Endothelial cell (in vitro differentiated cells): ENCODE measurements at regions not wholly inside any gene's neighbourhood (a gene's known extent, or its start where the extent isn't known, plus 50 kb on each side); places are given as distances from the start of the nearest gene placed in this dataset.

ENCODE experiments used
- DNase-seq: peaks from one replicate; pipeline ENCODE4 v3.0.0; 2021; ENCODE audit warnings: low spot score
- H3K27ac Mint-ChIP-seq: one replicate; pipeline ENCODE4 v1.8.0; 2021; ENCODE audit warnings: mixed read lengths, inconsistent platforms; ENCODE audit not compliant: unreplicated experiment
- H3K27me3 Mint-ChIP-seq: one replicate; pipeline ENCODE4 v1.8.0; 2021; ENCODE audit warnings: mild to moderate bottlenecking, moderate library complexity, mixed read lengths, inconsistent platforms; ENCODE audit not compliant: unreplicated experiment
- H3K36me3 Mint-ChIP-seq: one replicate; pipeline ENCODE4 v1.8.0; 2021; ENCODE audit warnings: mild to moderate bottlenecking, low read depth, mixed read lengths, inconsistent platforms; ENCODE audit not compliant: unreplicated experiment
- H3K4me1 Mint-ChIP-seq: one replicate; pipeline ENCODE4 v1.8.0; 2021; ENCODE audit warnings: mild to moderate bottlenecking, mixed read lengths, inconsistent platforms; ENCODE audit not compliant: unreplicated experiment
- H3K4me3 Mint-ChIP-seq: one replicate; pipeline ENCODE4 v1.8.0; 2021; ENCODE audit warnings: mild to moderate bottlenecking, mixed read lengths, inconsistent platforms; ENCODE audit not compliant: unreplicated experiment
- H3K9me3 Mint-ChIP-seq: one replicate; pipeline ENCODE4 v1.8.0; 2021; ENCODE audit warnings: mixed read lengths, inconsistent platforms; ENCODE audit not compliant: unreplicated experiment
- CTCF ChIP-seq: fragments of 200-600 bp; sonication (generic); IDR thresholded peaks from one replicate; pipeline ENCODE4 v1.5.0; 2021; ENCODE audit warnings: antibody characterized with exemption; ENCODE audit not compliant: unreplicated experiment

- DNase-seq: no peak
- no peak overlapping the region for H3K4me3 Mint-ChIP-seq
Measured at GRCh38 chr2:128735296-128735960, 416.8 kb upstream of the HS6ST1 start.

GRCh38 chr2:128736046-128736688, 417.5 kb upstream of the HS6ST1 start:
- Mint-ChIP-seq H3K4me1 (peaks cover 13% of the 10 kb centered on the region), H3K4me3 (no peak overlapping the region), H3K9me3 (no peaks in the 10 kb centered on the region), H3K27me3 (peaks cover 4% of the 10 kb centered on the region), H3K27ac (no peak overlapping the region), H3K36me3 (no peaks in the 10 kb centered on the region)
- no peak for TF ChIP-seq CTCF
- no peak for DNase-seq

More at GRCh38 chr2:128735296-128735960, 416.8 kb upstream of the HS6ST1 start:
- Mint-ChIP-seq H3K4me1 (peaks cover 13% of the 10 kb centered on the region), H3K27ac (no peak overlapping the region), H3K27me3 (peaks cover 4% of the 10 kb centered on the region), H3K9me3 (no peaks in the 10 kb centered on the region), H3K36me3 (no peaks in the 10 kb centered on the region)
- no peak for TF ChIP-seq CTCF

- no peaks in the 10 kb centered on the region for H3K9me3 Mint-ChIP-seq
- peak; percentile 92 for DNase-seq
- H3K27ac Mint-ChIP-seq: no peak overlapping the region
- no peaks in the 10 kb centered on the region for H3K36me3 Mint-ChIP-seq
- peaks cover 13% of the 10 kb centered on the region for H3K4me1 Mint-ChIP-seq
- peak; percentile 98 for TF ChIP-seq CTCF
- peaks cover 4% of the 10 kb centered on the region for H3K27me3 Mint-ChIP-seq
- H3K4me3 Mint-ChIP-seq: no peak overlapping the region
Measured at GRCh38 chr2:128736689-128737545, 418.2 kb upstream of the HS6ST1 start.

- no peak for TF ChIP-seq CTCF
- Mint-ChIP-seq H3K4me1 (peaks cover 13% of the 10 kb centered on the region), H3K4me3 (no peak overlapping the region), H3K27ac (no peak overlapping the region), H3K9me3 (no peaks in the 10 kb centered on the region), H3K36me3 (no peaks in the 10 kb centered on the region), H3K27me3 (peaks cover 3% of the 10 kb centered on the region)
- no peak for DNase-seq
Measured at GRCh38 chr2:128737546-128737826, 418.8 kb upstream of the HS6ST1 start.
